ENCODE measurements at regions not wholly inside any gene's neighbourhood (a gene's known extent, or its start where the extent isn't known, plus 50 kb on each side); places are given as distances from the start of the nearest gene placed in this dataset.

DNA sequence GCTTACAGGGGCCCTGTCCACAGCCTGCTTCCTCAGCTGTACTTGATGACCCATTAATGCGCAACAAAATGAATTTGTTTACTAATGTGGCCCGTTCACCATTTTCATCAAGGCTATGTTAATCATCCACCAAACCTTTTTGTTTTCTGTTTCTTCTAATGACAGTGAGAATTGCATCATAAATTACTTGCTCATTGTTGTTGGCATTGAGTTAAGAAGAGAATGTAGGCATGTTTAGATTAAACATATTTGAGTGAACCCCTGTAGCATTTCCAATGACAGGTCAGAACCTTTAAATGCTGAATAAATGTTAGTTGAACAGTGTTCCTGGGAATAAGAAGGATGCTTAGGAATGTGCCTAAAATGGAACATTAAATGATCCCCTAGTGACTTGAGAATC lies 183.4 kb downstream of the SPRY1 start:
- Histone ChIP-seq H3K27me3 (replicated peaks) (no peaks in the 10 kb centered on the region), H3K27ac (no peak overlapping the region), H3K4me1 (replicated peaks) (no peaks in the 10 kb centered on the region), H3K9me3 (replicated peaks) (peaks cover 7% of the 10 kb centered on the region; the same call in 1 of the 2 replicates), H3K36me3 (no peaks in the 10 kb centered on the region), H3K4me3 (no peak overlapping the region)
- no peak for DNase-seq (ENCODE audit: low read depth in 1 of 2, low spot score in 2 of 2)

DNA sequence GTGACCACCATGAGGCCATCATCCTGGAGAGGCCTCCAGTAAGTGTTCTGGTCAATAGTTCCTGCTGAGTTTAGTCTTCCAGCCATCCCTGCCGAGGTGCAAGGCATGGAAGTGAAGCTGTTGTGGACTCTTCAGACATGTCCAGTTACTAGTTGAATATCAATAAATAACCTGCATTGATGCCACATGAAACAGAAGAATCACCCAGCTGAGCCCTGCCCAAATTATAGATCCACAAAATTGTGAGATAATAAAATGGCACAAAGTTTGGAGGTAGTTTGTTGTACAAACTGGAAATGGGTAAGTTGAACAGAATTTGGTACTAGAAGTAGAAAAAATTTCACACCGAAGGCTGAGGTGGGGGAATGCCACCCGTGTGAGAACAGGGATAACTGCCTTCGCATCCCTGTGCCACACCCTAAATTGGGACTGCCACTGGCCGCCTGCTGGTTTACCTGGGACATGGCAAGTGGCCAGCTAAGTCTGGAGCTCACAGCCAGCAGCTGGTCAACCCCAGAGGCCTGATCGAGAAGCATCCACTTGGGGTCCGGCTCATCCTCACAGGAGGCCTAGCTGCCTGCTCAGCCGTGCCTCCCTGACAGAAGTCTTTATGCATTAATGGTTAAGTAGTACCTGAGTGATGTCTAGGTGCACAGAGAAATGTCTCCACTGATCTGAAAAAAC lies 184.5 kb downstream of the SPRY1 start:
- Histone ChIP-seq H3K36me3 (no peaks in the 10 kb centered on the region), H3K9me3 (replicated peaks) (peaks cover 7% of the 10 kb centered on the region; the same call in 1 of the 2 replicates), H3K4me3 (no peak overlapping the region), H3K27ac (no peak overlapping the region), H3K27me3 (replicated peaks) (no peaks in the 10 kb centered on the region), H3K4me1 (replicated peaks) (no peaks in the 10 kb centered on the region)
- DNase-seq (ENCODE audit: low read depth in 1 of 2, low spot score in 2 of 2): no peak

GRCh38 chr4:123581802-123582201 lies 185.2 kb downstream of the SPRY1 start:
- Histone ChIP-seq H3K9me3 (replicated peaks) (peaks cover 7% of the 10 kb centered on the region; the same call in 1 of the 2 replicates), H3K4me3 (no peak overlapping the region), H3K27me3 (replicated peaks) (no peaks in the 10 kb centered on the region), H3K36me3 (no peaks in the 10 kb centered on the region), H3K27ac (no peak overlapping the region), H3K4me1 (replicated peaks) (no peaks in the 10 kb centered on the region)
- DNase-seq (ENCODE audit: low read depth in 1 of 2, low spot score in 2 of 2): no peak

DNA sequence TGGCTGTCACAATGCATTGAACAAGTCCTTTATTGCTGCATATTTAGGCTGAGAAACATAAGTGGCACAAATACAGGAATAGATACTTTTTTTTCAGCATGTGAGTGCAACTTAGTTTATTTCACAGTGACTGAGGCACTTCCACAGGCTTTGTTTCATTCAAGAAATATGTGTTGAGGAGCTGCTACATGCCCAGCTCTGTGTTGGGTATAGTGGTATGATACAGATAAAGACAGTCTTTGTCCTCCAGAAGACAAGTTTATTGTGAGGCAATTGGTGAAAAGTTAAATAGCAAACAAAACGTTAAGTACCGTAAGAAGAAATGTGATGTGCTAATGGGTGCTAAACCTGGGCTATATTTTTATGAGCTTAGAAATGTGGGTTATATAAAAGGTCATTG lies 186.4 kb downstream of the SPRY1 start:
- Histone ChIP-seq H3K36me3 (no peaks in the 10 kb centered on the region), H3K4me3 (no peak overlapping the region), H3K4me1 (replicated peaks) (peaks cover 8% of the 10 kb centered on the region), H3K27ac (no peak overlapping the region), H3K9me3 (replicated peaks) (peaks cover 7% of the 10 kb centered on the region; the same call in 1 of the 2 replicates), H3K27me3 (replicated peaks) (no peaks in the 10 kb centered on the region)
- DNase-seq (ENCODE audit: low read depth in 1 of 2, low spot score in 2 of 2): no peak

DNA sequence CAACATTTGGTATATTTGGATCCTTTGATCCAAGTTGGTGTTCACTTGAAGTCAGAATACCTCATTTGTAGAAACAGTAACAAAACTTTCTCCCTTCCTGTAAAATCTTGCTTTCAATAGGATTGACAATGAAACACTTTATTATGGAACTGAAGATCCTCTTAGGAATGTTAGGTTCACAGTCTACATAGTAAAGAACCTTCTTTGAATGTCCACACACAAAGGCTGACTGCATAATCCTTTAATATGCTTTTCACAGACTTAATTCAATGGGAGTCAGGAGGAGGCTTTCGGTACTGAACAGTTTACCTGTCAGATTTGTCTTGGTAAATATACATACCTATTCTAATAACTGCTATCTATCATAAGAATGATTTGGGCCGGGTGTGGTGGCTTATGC lies 188.5 kb downstream of the SPRY1 start:
- Histone ChIP-seq H3K27me3 (replicated peaks) (no peaks in the 10 kb centered on the region), H3K27ac (no peak overlapping the region), H3K9me3 (replicated peaks) (peaks cover 7% of the 10 kb centered on the region; the same call in 1 of the 2 replicates), H3K4me1 (replicated peaks) (peaks cover 25% of the 10 kb centered on the region), H3K4me3 (no peak overlapping the region), H3K36me3 (no peaks in the 10 kb centered on the region)
- no peak for DNase-seq (ENCODE audit: low read depth in 1 of 2, low spot score in 2 of 2)

- H3K4me1 ChIP-seq (replicated peaks): peaks cover 25% of the 10 kb centered on the region
- no peaks in the 10 kb centered on the region for H3K36me3 ChIP-seq
- peak overlapping the region; percentile 91 for H3K27ac ChIP-seq
- H3K27me3 ChIP-seq (replicated peaks): no peaks in the 10 kb centered on the region
- no peak overlapping the region for H3K4me3 ChIP-seq
- peak; percentile 89 to 93 for DNase-seq (ENCODE audit: low read depth in 1 of 2, low spot score in 2 of 2)
- no peaks in the 10 kb centered on the region for H3K9me3 ChIP-seq (replicated peaks)
These were observed 191.4 kb downstream of the SPRY1 start for GRCh38 chr4:123587983-123588494.

DNA sequence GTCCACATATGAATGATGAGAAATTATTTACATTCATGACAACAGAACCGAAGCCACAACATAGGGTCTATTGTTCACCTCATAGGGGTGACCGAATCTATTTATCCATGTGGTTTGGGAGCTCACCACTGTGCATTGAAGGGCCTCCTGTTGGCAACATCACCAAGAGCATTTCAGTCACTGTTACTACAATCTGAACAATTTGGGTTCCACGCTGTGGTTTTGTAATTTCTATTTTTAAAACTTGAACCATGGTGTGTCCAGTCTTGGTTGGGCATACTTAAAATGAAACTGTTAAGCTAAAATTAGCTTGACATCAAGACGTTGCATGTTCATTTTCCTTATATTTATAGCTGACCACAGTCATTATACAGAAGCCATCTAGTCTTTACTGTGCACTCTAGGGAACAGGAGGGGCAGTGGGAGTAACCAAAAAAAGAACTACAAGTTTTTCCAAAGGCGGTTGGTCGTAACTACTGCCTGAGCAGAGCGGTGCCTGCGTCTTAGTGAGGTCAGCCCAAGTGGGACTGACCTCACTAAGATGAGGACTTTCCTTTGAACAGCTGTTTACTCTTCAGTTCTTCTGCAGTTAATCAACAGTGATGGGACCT lies 192.1 kb downstream of the SPRY1 start:
- Histone ChIP-seq H3K27me3 (replicated peaks) (no peaks in the 10 kb centered on the region), H3K4me1 (replicated peaks) (peaks cover 25% of the 10 kb centered on the region), H3K27ac (peak overlapping the region; percentile 91), H3K9me3 (replicated peaks) (no peaks in the 10 kb centered on the region), H3K4me3 (no peak overlapping the region), H3K36me3 (no peaks in the 10 kb centered on the region)
- DNase-seq (ENCODE audit: low read depth in 1 of 2, low spot score in 2 of 2): peak; percentile 63 to 86

GRCh38 chr4:123589301-123589700 lies 192.7 kb downstream of the SPRY1 start:
- Histone ChIP-seq H3K27me3 (replicated peaks) (no peaks in the 10 kb centered on the region), H3K4me3 (no peak overlapping the region), H3K27ac (peak overlapping the region; percentile 91), H3K36me3 (no peaks in the 10 kb centered on the region), H3K4me1 (replicated peaks) (peaks cover 25% of the 10 kb centered on the region), H3K9me3 (replicated peaks) (no peaks in the 10 kb centered on the region)
- no peak for DNase-seq (ENCODE audit: low read depth in 1 of 2, low spot score in 2 of 2)

- H3K27ac ChIP-seq: no peak overlapping the region
- H3K27me3 ChIP-seq (replicated peaks): no peaks in the 10 kb centered on the region
- DNase-seq (ENCODE audit: low read depth in 1 of 2, low spot score in 2 of 2): no peak
- H3K9me3 ChIP-seq (replicated peaks): no peaks in the 10 kb centered on the region
- H3K36me3 ChIP-seq: no peaks in the 10 kb centered on the region
- no peak overlapping the region for H3K4me3 ChIP-seq
- H3K4me1 ChIP-seq (replicated peaks): peaks cover 25% of the 10 kb centered on the region
These were observed 195.3 kb downstream of the SPRY1 start for GRCh38 chr4:123591875-123592274.

DNA sequence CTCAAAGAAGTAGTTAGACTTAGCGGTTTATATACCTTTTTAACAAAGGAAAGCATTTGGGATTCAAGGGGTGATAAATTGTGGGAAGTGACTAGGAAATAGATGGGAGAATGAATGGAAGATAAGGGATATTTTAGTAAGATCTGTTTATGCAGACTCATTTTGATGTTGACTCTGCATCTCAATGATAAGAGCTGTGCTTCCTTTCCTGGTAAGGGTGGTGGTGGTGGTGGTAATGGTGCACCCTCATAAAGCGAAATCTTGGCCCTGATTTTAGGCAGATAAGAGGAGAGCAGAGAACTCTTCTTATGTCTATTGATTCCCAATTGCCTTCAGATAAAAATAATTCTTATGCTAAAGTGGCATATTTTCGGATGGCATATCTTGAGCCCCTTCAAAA lies 197.1 kb downstream of the SPRY1 start:
- no peaks in the 10 kb centered on the region for H3K27me3 ChIP-seq (replicated peaks)
- no peak overlapping the region for H3K4me3 ChIP-seq
- H3K9me3 ChIP-seq (replicated peaks): no peaks in the 10 kb centered on the region
- H3K4me1 ChIP-seq (replicated peaks): peaks cover 18% of the 10 kb centered on the region
- DNase-seq (ENCODE audit: low read depth in 1 of 2, low spot score in 2 of 2): no peak
- no peak overlapping the region for H3K27ac ChIP-seq
- no peaks in the 10 kb centered on the region for H3K36me3 ChIP-seq

DNA sequence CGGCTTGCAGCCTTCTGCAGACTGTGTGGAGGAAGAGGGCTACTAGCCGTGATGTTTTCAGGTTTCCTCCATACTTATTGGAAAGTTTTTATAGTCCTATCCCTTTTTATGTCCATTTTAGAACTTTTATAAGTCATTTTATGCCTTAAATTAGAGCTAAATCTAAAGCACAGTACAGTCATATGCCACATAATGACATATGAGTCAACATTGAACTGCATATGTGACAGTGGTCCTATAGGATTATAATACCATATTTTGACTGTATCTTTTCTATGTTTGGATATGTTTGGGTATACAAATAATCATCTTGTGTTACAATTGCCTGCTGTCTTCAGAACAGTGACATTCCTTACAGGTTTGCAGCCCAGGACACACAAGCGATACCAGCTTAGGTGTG lies 200.2 kb downstream of the SPRY1 start:
- Histone ChIP-seq H3K27me3 (replicated peaks) (no peaks in the 10 kb centered on the region), H3K4me1 (replicated peaks) (peaks cover 26% of the 10 kb centered on the region), H3K36me3 (no peaks in the 10 kb centered on the region), H3K4me3 (no peak overlapping the region), H3K9me3 (replicated peaks) (no peaks in the 10 kb centered on the region), H3K27ac (no peak overlapping the region)
- no peak for DNase-seq (ENCODE audit: low read depth in 1 of 2, low spot score in 2 of 2)

- Histone ChIP-seq H3K27ac (no peak overlapping the region), H3K36me3 (no peaks in the 10 kb centered on the region), H3K4me3 (no peak overlapping the region), H3K9me3 (replicated peaks) (no peaks in the 10 kb centered on the region), H3K4me1 (replicated peaks) (peaks cover 26% of the 10 kb centered on the region), H3K27me3 (replicated peaks) (no peaks in the 10 kb centered on the region)
- no peak for DNase-seq (ENCODE audit: low read depth in 1 of 2, low spot score in 2 of 2)
These were observed 201.0 kb downstream of the SPRY1 start for GRCh38 chr4:123597586-123597985.

DNA sequence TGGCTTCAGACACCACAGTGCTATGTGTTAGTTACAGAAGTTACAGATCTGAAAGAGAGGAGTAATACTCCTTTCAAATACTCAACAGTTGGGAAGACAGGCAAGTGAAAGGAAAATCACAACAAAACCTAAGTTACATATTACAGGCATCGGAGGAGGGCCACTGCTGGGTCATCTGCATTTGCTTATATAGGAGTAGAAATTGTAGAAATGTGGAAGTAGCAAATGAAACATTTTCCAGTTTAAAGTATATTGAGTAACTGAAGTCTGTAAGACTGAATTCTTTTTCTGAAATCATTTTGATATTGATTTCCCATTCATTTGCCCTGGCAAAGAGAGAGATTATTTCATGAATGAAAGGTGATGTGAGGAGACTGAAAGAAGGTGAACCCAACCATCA lies 201.7 kb downstream of the SPRY1 start:
- H3K27ac ChIP-seq: no peak overlapping the region
- H3K4me1 ChIP-seq (replicated peaks): peaks cover 26% of the 10 kb centered on the region
- H3K36me3 ChIP-seq: no peaks in the 10 kb centered on the region
- H3K4me3 ChIP-seq: no peak overlapping the region
- H3K27me3 ChIP-seq (replicated peaks): no peaks in the 10 kb centered on the region
- H3K9me3 ChIP-seq (replicated peaks): no peaks in the 10 kb centered on the region
- no peak for DNase-seq (ENCODE audit: low read depth in 1 of 2, low spot score in 2 of 2)

DNA sequence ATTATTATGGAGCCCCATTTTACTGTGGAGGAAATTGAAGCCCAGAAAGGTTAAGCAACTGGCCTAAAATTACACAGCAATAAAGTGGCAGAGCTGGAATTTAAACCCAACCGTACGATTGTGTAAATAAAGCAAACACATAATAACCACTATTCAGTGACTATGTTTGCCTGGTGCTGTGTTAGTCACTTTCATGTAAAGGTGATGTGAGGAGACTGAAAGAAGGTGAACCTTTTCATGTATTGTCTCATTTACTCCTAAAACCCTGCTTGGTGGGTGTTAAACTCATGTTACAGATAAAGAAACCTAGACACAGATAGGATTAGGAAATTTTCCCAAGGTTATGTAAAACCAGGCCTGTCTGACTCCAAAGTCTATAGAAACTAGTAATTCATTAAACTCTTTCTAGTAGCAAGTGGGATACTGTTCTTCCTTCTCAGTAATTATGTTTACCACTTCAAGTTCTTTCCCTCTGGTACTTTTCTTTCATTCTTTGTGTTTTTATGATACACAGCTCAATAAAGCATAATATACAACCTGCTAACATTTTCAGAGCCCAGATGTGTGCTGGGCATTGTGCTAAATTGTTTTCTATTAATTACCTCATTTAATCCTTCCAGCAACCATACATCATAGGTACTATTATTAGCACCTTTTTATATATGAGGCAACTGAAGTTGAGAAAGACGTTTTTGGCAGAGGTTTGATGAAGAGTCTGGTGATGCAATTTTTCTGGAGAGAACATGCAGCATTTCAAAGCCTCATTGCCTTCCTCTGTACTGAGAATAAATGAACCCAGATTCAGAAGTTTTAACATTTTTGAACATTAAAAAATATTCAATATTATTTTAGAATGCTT lies 202.7 kb downstream of the SPRY1 start:
- Histone ChIP-seq H3K4me1 (replicated peaks) (peaks cover 26% of the 10 kb centered on the region), H3K36me3 (no peaks in the 10 kb centered on the region)
- DNase-seq (ENCODE audit: low read depth in 1 of 2, low spot score in 2 of 2): no peak

More for the DNA sequence above, 202.7 kb downstream of the SPRY1 start:
- Histone ChIP-seq H3K27ac (peak overlapping the region; percentile 20; the same call in 1 of the 2 replicates), H3K27me3 (replicated peaks) (no peaks in the 10 kb centered on the region), H3K9me3 (replicated peaks) (no peaks in the 10 kb centered on the region), H3K4me3 (no peak overlapping the region)

Data from SJSA1 (cell line).